SU-DHL-6 (cell line): ENCODE measurements at regions not wholly inside any gene's neighbourhood (a gene's known extent, or its start where the extent isn't known, plus 50 kb on each side); places are given as distances from the start of the nearest gene placed in this dataset.

Experiments used
- H2AFZ ChIP-seq: fragments of 200-600 bp; sonication (generic); 2 replicates; pipeline ENCODE4 v1.6.1; 2014; ENCODE audit warnings: low read depth, mild to moderate bottlenecking, moderate library complexity, mixed read lengths, antibody characterized with exemption, low read length; ENCODE audit not compliant: severe bottlenecking
- H3F3A ChIP-seq: fragments of 200-600 bp; shearing (Covaris generic); 2 replicates; pipeline ENCODE4 v1.6.0; 2016; ENCODE audit warnings: antibody characterized with exemption, mild to moderate bottlenecking; ENCODE audit not compliant: insufficient read depth
- H3K27ac ChIP-seq: fragments of 200-600 bp; sonication (generic); 2 replicates; pipeline ENCODE4 v1.5.1; 2016; ENCODE audit warnings: low read depth, mild to moderate bottlenecking, low read length, moderate library complexity, mixed read lengths
- H3K27me3 ChIP-seq: fragments of 200-600 bp; sonication (generic), shearing (Covaris generic); 2 replicates; pipeline ENCODE4 v1.6.0; 2014; ENCODE audit warnings: mild to moderate bottlenecking, low read length
- H3K36me3 ChIP-seq: fragments of 200-600 bp; sonication (generic); 2 replicates; pipeline ENCODE4 v1.6.1; 2014; ENCODE audit warnings: mild to moderate bottlenecking, low read length, mixed read lengths
- H3K4me2 ChIP-seq: fragments of 300-600, 200-600 bp; shearing (Covaris generic), sonication (generic); 2 replicates; pipeline ENCODE4 v1.6.0; 2014; ENCODE audit warnings: low read length, low read depth, mild to moderate bottlenecking; ENCODE audit not compliant: poor library complexity, severe bottlenecking
- H3K4me3 ChIP-seq: fragments of 200-600 bp; sonication (generic); 2 replicates; pipeline ENCODE4 v1.5.1; 2014; ENCODE audit warnings: antibody characterized with exemption, low read length, mild to moderate bottlenecking, mixed read lengths; ENCODE audit not compliant: insufficient read depth, poor library complexity, severe bottlenecking
- H3K79me2 ChIP-seq: fragments of 200-600 bp; sonication (generic); 2 replicates; pipeline ENCODE4 v1.6.1; 2014; ENCODE audit warnings: mild to moderate bottlenecking, low read length, moderate library complexity; ENCODE audit not compliant: insufficient read depth
- H3K9ac ChIP-seq: fragments of 200-600 bp; sonication (generic); 2 replicates; pipeline ENCODE4 v1.7.0; 2014; ENCODE audit warnings: mild to moderate bottlenecking, low read length
- H3K9me2 ChIP-seq: fragments of 200-600 bp; sonication (generic); replicated peaks from 2 replicates; pipeline ENCODE4 v1.6.1; 2014; ENCODE audit warnings: low read length; ENCODE audit not compliant: insufficient read depth
- H3K9me3 ChIP-seq: fragments of 200-600 bp; sonication (generic); 2 replicates; pipeline ENCODE4 v1.6.1; 2014; ENCODE audit warnings: low read length, mixed read lengths; ENCODE audit not compliant: insufficient read depth
- H4K20me1 ChIP-seq: fragments of 200-600 bp; sonication (generic); 2 replicates; pipeline ENCODE4 v1.6.1; 2014; ENCODE audit warnings: low read depth, mild to moderate bottlenecking, antibody characterized with exemption, low read length, moderate library complexity, mixed read lengths
- EZH2phosphoT487 ChIP-seq: fragments of 200-600 bp; sonication (generic), shearing (Covaris generic); conservative IDR thresholded peaks from 2 replicates; pipeline ENCODE4 v1.6.1; 2018; ENCODE audit warnings: mild to moderate bottlenecking, antibody characterized with exemption, low read length, moderate library complexity, mixed read lengths
- TF ChIP-seq, protein P1 (sequence below): fragments of 200-600 bp; sonication (generic); IDR thresholded peaks from one replicate; pipeline ENCODE4 v1.5.1; 2017; ENCODE audit warnings: antibody characterized with exemption, mild to moderate bottlenecking, low read length, moderate library complexity; ENCODE audit not compliant: insufficient read depth, poor library complexity, severe bottlenecking

DNA sequence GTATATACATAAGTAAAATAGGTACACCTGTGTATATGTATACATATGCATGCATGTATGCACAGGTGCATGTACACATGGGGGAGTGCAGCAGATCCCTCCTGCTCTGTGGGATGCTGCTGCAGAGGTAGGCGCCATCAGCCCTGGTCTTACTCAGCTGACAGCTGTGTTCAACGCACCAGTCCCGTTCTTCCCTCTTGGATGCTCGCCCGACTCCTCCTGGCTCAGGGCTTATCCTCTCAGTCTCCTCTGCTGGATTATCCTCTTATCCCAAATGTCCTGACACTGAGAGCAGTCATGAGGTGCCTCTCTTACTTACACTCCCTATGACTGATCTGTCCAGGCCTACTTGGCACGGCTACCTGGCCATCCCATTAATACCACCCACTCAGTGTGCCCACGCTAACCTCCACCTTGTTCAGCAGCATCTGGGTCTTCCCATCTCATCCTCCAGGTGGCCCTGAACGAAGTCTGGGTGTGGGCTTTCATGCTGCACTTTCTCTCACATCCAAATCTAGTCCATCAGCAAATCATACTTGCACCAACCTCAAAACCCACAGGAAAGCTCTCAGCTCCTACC, 357.1 kb downstream of the TCERG1L start:
- Histone ChIP-seq H4K20me1 (no peaks in the 10 kb centered on the region), H3K36me3 (no peaks in the 10 kb centered on the region), H3K9ac (no peak overlapping the region), H3K9me2 (no peaks in the 10 kb centered on the region), H3K27me3 (no peaks in the 10 kb centered on the region), H2AFZ (no peak overlapping the region), H3K9me3 (no peaks in the 10 kb centered on the region), H3K4me3 (no peak overlapping the region), H3K4me2 (no peak overlapping the region), H3K27ac (no peak overlapping the region), H3K79me2 (no peaks in the 10 kb centered on the region), H3F3A (no peaks in the 10 kb centered on the region)
- TF ChIP-seq EZH2phosphoT487: no peak
- TF ChIP-seq, protein P1, sequence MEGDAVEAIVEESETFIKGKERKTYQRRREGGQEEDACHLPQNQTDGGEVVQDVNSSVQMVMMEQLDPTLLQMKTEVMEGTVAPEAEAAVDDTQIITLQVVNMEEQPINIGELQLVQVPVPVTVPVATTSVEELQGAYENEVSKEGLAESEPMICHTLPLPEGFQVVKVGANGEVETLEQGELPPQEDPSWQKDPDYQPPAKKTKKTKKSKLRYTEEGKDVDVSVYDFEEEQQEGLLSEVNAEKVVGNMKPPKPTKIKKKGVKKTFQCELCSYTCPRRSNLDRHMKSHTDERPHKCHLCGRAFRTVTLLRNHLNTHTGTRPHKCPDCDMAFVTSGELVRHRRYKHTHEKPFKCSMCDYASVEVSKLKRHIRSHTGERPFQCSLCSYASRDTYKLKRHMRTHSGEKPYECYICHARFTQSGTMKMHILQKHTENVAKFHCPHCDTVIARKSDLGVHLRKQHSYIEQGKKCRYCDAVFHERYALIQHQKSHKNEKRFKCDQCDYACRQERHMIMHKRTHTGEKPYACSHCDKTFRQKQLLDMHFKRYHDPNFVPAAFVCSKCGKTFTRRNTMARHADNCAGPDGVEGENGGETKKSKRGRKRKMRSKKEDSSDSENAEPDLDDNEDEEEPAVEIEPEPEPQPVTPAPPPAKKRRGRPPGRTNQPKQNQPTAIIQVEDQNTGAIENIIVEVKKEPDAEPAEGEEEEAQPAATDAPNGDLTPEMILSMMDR: no peak

DNA sequence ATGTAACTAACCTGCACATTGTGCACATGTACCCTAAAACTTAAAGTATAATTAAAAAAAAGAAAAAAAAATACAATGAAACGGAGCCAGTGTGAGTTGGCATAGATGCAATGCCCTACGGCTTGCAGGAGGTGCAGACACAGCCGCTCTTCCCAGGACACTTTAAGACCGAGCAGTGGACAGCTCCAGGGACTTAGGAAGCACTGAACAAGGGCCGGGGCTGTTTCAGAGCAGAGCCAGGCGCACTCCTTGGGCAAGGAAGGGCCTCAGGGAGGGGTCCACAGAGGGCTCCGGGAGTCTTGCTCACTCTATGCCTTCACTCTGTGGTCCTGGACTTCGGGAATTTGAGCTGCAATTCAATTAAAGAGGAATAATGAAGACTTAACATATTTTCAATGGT, 355.3 kb downstream of the TCERG1L start:
- H3K79me2 ChIP-seq: no peaks in the 10 kb centered on the region
- no peak overlapping the region for H3K4me2 ChIP-seq
- no peaks in the 10 kb centered on the region for H3K9me2 ChIP-seq
- H3K4me3 ChIP-seq: no peak overlapping the region
- H3K27me3 ChIP-seq: no peaks in the 10 kb centered on the region
- H3K27ac ChIP-seq: no peak overlapping the region
- H2AFZ ChIP-seq: no peak overlapping the region
- no peaks in the 10 kb centered on the region for H4K20me1 ChIP-seq
- no peaks in the 10 kb centered on the region for H3F3A ChIP-seq
- no peak overlapping the region for H3K9ac ChIP-seq
- TF ChIP-seq, protein P1: no peak
- no peak for TF ChIP-seq EZH2phosphoT487
- no peaks in the 10 kb centered on the region for H3K36me3 ChIP-seq
- H3K9me3 ChIP-seq: no peaks in the 10 kb centered on the region

DNA sequence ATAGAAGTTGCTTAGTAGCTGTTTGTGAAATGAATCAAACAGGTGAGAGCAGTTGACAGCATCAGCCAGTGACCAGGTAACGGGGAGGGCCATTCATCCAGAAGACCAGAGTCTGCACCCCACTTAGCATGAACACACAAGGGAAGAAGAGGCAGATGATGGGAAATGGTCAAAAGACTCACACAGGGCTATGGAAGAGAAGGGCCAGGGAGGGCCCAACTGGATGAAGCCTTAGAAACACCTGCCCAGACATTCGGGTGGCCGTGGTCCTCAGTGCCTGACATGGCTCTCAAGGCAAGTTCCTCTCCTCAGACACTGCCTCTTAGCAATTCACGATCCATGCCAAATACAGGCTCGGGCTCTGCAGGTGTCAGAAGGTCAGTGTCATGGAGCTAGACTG, 354.1 kb downstream of the TCERG1L start:
- TF ChIP-seq, protein P1: no peak
- no peak for TF ChIP-seq EZH2phosphoT487
- Histone ChIP-seq H2AFZ (no peak overlapping the region), H3K36me3 (no peaks in the 10 kb centered on the region), H3K9ac (no peak overlapping the region), H3K27ac (no peak overlapping the region), H3K27me3 (no peaks in the 10 kb centered on the region), H3K4me3 (no peak overlapping the region), H3K9me3 (no peaks in the 10 kb centered on the region), H4K20me1 (no peaks in the 10 kb centered on the region), H3K79me2 (no peaks in the 10 kb centered on the region), H3K4me2 (no peak overlapping the region), H3K9me2 (no peaks in the 10 kb centered on the region), H3F3A (no peaks in the 10 kb centered on the region)

DNA sequence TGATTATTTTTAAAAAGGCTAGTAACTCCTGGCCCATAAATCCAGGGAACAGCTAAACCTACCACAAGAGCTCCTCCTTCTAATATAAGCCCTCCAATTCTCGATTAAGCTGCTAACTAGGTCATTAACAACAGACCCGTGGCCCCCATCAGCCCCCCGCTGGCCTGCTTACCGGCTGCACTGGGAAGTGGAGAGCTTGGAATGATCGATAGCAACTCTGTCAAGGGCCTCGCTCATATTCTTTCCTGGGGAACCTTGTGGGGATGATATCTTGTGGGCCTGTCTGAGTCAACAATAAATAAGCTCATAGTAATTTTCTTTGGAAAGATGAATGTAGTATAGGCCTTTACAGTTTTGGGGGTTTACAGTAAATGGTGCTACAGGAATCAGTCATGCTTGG, 353.5 kb downstream of the TCERG1L start:
- Histone ChIP-seq H3K9me2 (no peaks in the 10 kb centered on the region), H3K9ac (no peak overlapping the region), H3K27me3 (no peaks in the 10 kb centered on the region), H3K4me3 (no peak overlapping the region), H3K36me3 (no peaks in the 10 kb centered on the region), H2AFZ (no peak overlapping the region), H3K79me2 (no peaks in the 10 kb centered on the region), H4K20me1 (no peaks in the 10 kb centered on the region), H3K27ac (no peak overlapping the region), H3K9me3 (no peaks in the 10 kb centered on the region), H3K4me2 (no peak overlapping the region), H3F3A (no peaks in the 10 kb centered on the region)
- TF ChIP-seq EZH2phosphoT487: no peak
- TF ChIP-seq, protein P1: no peak
